Spinal cord (tissue), 9 donors: ENCODE measurements at regions not wholly inside any gene's neighbourhood (a gene's known extent, or its start where the extent isn't known, plus 50 kb on each side); places are given as distances from the start of the nearest gene placed in this dataset.
A peak's percentile ranks its signal among the peaks of the same experiment; 100 is the strongest.
"Not testable (repeated sequence)": the region's sequence is repeated elsewhere in the genome, so short reads cannot be mapped to it uniquely, and the experiment has no call there.

Experiments used
- DNase-seq, 6 donors: peaks; one replicate each; pipeline versions ENCODE4 v3.0.0 to v3.0.0-alpha.2; 2013 to 2015; ENCODE audit warnings: low spot score in 6 of 6, low read depth in 4 of 6
- H3K27ac ChIP-seq: one replicate; pipeline ENCODE4 v1.5.1; 2013; ENCODE audit warnings: low read depth, low read length, control low read depth
- H3K27me3 ChIP-seq: one replicate; pipeline ENCODE4 v1.6.1; 2013; ENCODE audit warnings: low read length; ENCODE audit not compliant: control insufficient read depth, insufficient read depth
- H3K36me3 ChIP-seq: one replicate; pipeline ENCODE4 v1.6.1; 2013; ENCODE audit warnings: low read length; ENCODE audit not compliant: control insufficient read depth, insufficient read depth
- H3K4me1 ChIP-seq: one replicate; pipeline ENCODE4 v1.6.1; 2013; ENCODE audit warnings: low read length; ENCODE audit not compliant: control insufficient read depth, insufficient read depth
- H3K4me3 ChIP-seq: one replicate; pipeline ENCODE4 v1.5.1; 2013; ENCODE audit warnings: low read depth, low read length, control low read depth
- H3K9me3 ChIP-seq: one replicate; pipeline ENCODE4 v1.6.1; 2013; ENCODE audit warnings: low read length; ENCODE audit not compliant: control insufficient read depth, insufficient read depth
- WGBS: methylation state at CpG from one replicate; pipeline ENCODE4 v1.1.5; 2013; ENCODE audit warnings: missing lambda C conversion rate; ENCODE audit not compliant: insufficient coverage; 5-methylcytosine and 5-hydroxymethylcytosine counted together
- donor health status: healthy.

DNA sequence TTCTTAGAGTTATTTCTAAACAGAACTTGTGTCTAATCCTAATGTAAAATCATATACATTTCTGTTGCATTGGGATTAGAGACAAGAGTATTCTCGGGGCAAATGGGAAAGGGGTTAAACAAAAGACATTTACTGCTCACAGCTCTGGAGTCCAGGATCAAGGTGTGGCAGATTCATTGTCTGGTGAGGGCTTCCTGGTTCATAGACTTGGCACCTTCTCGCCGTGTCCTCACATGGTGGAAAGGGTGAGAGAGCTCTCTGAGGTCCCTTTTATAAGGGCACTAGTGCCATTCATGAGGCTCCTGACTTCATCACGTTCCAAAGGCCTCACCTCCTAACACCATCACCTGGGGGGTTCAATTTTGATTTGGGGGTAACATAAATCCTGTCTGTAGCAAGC is 90.3 kb upstream of the PRKX start:
- no peak overlapping the region for H3K27ac ChIP-seq
- DNase-seq = no peak
- peaks cover 13% of the 10 kb centered on the region for H3K27me3 ChIP-seq
- H3K36me3 ChIP-seq = no peaks in the 10 kb centered on the region
- H3K4me1 ChIP-seq = no peaks in the 10 kb centered on the region
- no peaks in the 10 kb centered on the region for H3K9me3 ChIP-seq
- H3K4me3 ChIP-seq = no peak overlapping the region
- 86% methylated on average over 2 of the region's 4 CpGs for WGBS

DNA sequence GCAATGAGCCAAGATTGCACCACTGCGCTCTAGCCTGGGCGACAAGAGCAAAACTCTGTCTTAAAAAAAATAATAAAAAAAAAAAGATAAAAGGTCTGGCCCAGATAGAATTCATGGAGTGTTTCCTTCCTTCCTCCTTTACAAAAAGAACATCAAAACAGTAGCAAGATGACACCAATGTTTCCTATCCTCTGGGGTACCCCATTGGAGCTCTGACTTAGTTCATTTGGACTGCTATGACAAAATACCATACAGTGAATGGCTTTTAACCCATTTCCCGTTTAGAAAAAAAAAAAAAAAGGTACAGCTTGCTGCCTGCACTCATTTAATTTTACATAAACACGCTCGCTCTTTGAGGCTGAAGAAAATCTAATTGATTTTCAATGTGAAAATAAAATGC is 89.9 kb upstream of the PRKX start:
- Histone ChIP-seq H3K4me3 (no peak overlapping the region), H3K4me1 (no peaks in the 10 kb centered on the region), H3K36me3 (no peaks in the 10 kb centered on the region), H3K27me3 (peaks cover 13% of the 10 kb centered on the region), H3K9me3 (no peaks in the 10 kb centered on the region), H3K27ac (no peak overlapping the region)
- no CpG with 5 or more reads among the region's 5 CpGs for WGBS
- no peak for DNase-seq

DNA sequence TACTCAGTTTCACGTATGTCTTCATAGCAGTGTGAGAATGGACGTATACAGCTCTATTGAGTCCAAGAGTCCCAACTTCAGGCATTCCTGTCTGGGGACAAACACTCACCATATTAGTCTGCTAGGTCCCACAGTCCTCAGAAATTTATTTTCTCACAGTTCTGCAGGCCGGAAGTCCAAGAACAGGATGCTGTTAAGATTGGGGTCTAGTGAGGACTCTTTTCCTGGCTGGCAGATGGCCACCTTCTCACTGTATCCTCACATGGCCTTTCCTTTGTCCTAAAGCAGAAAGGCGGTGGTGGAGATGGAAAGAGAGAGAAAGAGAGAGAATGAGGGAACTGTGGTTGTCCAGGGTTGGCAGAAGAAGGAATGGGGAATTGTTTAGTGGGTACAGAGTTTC is 82.0 kb upstream of the PRKX start:
- WGBS = 83% methylated on average over 1 of the region's 4 CpGs
- H3K27ac ChIP-seq, H3K4me1 ChIP-seq: not testable (repeated sequence)

DNA sequence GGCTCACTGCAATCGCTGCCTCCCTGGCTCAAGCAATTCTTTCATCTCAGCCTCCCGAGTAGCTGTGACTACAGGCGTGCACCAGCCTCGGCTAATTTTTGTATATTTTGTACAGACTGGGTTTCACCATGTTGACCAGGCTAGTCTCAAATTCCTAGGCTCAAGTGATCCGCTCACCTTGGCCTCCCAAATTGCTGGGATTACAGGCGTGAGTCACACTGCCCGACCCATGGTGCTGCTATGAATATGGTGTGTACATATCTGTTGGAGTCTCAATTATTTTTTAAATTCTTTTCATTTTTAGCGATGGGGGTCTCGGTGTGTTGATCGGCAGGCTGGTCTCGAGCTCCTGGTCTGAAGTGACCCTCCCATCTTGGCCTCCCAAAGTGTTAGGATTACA is 78.0 kb upstream of the PRKX start:
- H3K27ac ChIP-seq = no peak overlapping the region
- no peaks in the 10 kb centered on the region for H3K36me3 ChIP-seq
- peaks cover 5% of the 10 kb centered on the region for H3K4me1 ChIP-seq
- H3K4me3 ChIP-seq = no peak overlapping the region
- H3K27me3 ChIP-seq = peaks cover 6% of the 10 kb centered on the region
- no peak for DNase-seq
- WGBS = 71% methylated on average over 3 of the region's 11 CpGs
- no peaks in the 10 kb centered on the region for H3K9me3 ChIP-seq

More for the DNA sequence above, 82.0 kb upstream of the PRKX start:
- not testable (repeated sequence) for H3K4me3 ChIP-seq, H3K9me3 ChIP-seq, DNase-seq, H3K27me3 ChIP-seq, H3K36me3 ChIP-seq

DNA sequence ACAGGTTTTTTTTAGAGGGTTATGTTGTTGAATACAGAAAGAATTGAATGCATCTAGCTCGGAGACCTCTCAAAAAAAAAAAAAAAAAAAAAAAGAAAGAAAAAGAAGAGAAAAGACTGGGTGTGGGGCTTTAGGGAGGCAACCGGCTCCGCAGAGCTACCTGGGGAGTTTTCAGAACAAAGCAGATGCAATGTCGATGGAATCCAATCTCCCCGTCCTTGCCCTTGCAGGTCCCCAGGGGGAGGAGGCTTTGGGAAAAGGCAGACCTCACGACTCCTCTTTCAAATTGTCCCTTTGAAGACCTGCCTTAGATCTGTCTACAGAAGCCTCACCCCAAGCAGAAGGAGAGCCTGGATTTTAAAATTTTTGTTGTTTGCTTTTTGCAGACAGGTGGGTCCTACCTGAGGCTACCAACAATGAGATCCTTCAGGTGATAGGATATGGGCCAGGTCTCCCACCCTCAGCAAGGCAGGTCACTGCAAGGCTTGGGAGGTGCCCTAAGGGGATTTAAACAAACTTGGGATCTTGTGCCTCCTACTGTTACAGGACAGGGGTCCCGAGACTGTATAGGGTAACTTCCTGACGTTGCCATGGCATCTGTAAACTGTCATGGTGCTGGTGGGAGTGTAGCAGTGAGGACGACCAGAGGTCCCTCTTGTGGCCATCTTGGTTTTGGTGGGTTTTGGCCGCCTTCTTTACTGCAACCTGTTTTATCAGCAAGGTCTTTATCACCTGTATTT is 75.2 kb upstream of the PRKX start:
- Histone ChIP-seq H3K27ac (no peak overlapping the region), H3K36me3 (no peaks in the 10 kb centered on the region), H3K27me3 (peaks cover 6% of the 10 kb centered on the region), H3K4me1 (peaks cover 5% of the 10 kb centered on the region), H3K9me3 (no peaks in the 10 kb centered on the region), H3K4me3 (no peak overlapping the region)
- WGBS = 3% methylated on average over 6 of the region's 10 CpGs
- DNase-seq = no peak

DNA sequence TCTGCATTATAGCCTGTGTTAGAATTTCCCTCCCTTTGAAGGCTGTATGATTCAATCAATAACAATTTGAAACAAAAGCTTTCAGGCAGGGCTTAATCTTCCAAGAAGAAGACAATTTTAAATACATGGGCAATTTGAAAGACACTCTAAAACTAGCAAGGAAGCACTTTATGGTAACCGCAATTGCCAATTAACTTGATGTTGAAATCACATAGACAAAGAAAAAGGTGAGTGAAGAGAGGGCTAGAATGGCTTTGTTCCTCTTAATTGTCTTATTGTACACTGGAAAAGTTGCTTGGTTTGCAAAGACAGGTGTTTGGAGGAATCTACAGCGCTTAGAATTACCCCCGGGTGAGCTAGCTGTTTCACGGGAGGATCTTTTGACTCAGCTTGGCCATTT is 74.4 kb upstream of the PRKX start:
- no peak overlapping the region for H3K4me3 ChIP-seq
- H3K36me3 ChIP-seq = no peaks in the 10 kb centered on the region
- H3K9me3 ChIP-seq = no peaks in the 10 kb centered on the region
- H3K27ac ChIP-seq = no peak overlapping the region
- peaks cover 5% of the 10 kb centered on the region for H3K4me1 ChIP-seq
- DNase-seq = peak in 1 of 6 donors; percentile 57
- peaks cover 6% of the 10 kb centered on the region for H3K27me3 ChIP-seq
- 12% methylated on average over 3 of the region's 4 CpGs for WGBS

DNA sequence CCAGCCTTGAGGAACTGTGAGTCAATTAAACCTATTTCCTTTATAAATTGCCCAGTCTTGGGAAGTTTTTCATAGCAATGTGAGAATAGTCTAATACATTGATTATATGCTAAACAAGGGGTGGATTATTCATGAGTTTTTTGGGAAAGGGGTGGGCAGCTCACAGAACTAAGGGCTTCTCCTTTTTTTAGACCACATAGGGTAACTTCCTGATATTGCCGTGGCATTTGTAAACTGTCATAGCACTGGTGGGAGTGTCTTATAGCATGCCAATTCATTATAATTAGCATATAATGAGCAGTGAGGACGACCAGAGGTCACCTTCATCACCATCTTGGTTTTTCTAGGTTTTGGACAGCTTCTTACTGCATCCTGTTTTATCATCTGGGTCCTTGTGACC is 72.4 kb upstream of the PRKX start:
- DNase-seq, H3K27ac ChIP-seq, H3K27me3 ChIP-seq, H3K9me3 ChIP-seq, H3K4me1 ChIP-seq, H3K4me3 ChIP-seq, H3K36me3 ChIP-seq: not testable (repeated sequence)
- WGBS = no CpG with 5 or more reads among the region's 2 CpGs

DNA sequence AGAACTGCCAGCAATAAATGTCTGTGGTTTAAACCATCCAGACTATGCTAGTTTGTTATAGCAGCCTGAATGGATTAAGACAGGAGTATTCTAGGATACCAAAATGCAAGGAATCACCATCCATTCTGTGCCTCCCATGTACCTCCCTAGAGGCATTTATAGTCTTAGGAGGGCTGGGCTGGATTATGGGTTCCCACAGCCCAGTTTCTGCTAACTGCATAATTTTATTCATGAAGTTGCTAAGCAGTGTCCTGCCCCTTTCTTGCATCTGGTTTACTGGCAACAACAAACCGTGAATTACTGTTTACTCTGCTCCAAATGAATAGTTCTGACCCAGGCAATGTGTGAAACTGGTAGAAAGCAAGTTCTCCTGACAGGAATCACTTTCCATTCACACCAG is 67.1 kb upstream of the PRKX start:
- no peak for DNase-seq
- WGBS = 20% methylated on average over 1 of the region's 1 CpG

DNA sequence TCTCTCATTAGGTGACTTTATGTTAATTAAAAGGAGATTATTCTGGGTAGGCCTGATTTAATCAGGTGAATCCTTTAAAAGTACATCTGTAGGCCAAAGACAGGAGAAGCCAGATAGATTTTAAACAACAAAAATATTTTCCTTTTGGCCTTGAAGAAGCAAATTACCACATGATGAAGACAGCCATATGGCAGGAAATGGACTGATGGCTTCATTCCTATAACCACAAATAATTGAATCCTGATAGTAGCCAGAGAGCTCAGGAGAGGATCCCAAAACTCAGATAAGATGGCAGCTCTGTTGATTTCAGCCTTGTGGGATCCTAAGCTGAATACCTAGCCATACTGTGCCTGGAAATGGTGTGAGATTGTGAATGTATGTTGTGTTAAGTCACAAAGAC is 66.1 kb upstream of the PRKX start:
- H3K27me3 ChIP-seq = no peaks in the 10 kb centered on the region
- H3K4me3 ChIP-seq = no peak overlapping the region
- no peaks in the 10 kb centered on the region for H3K4me1 ChIP-seq
- no peak overlapping the region for H3K27ac ChIP-seq
- DNase-seq = no peak
- no peaks in the 10 kb centered on the region for H3K9me3 ChIP-seq
- no peaks in the 10 kb centered on the region for H3K36me3 ChIP-seq

More for the DNA sequence above, 67.1 kb upstream of the PRKX start:
- Histone ChIP-seq H3K27me3 (no peaks in the 10 kb centered on the region), H3K27ac (no peak overlapping the region), H3K36me3 (no peaks in the 10 kb centered on the region), H3K4me1 (no peaks in the 10 kb centered on the region), H3K4me3 (no peak overlapping the region), H3K9me3 (no peaks in the 10 kb centered on the region)

DNA sequence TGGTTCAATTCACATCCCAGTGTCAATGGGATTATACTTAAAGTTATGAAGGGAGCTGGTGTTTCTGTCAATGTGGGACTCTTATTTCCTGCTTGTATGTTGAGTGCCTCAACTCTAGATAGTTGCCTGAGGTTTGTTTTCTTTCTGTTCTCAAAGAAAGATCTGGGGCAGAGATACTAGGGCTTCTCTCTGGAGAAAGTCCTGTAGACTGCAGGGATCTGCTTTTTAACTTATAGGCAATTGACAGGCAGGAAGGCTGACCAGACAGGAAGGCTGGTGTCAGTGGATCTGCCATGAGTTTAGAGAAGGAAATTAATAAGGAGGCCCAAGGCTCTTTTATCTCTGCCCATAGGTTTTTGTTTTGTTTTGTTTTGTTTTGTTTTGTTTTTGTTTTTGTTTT is 64.0 kb upstream of the PRKX start:
- no peak for DNase-seq
- H3K27me3 ChIP-seq = no peaks in the 10 kb centered on the region
- no peaks in the 10 kb centered on the region for H3K36me3 ChIP-seq
- no peak overlapping the region for H3K27ac ChIP-seq
- no peak overlapping the region for H3K4me3 ChIP-seq
- H3K4me1 ChIP-seq = no peaks in the 10 kb centered on the region
- H3K9me3 ChIP-seq = no peaks in the 10 kb centered on the region
